Glutamatergic neuron (in vitro differentiated cells): ENCODE measurements at regions not wholly inside any gene's neighbourhood (a gene's known extent, or its start where the extent isn't known, plus 50 kb on each side); places are given as distances from the start of the nearest gene placed in this dataset.

Experiments used
- DNase-seq: peaks from one replicate; pipeline ENCODE4 v3.0.0; 2022
- H3K27ac Mint-ChIP-seq: one replicate; pipeline ENCODE4 v1.8.0; 2020; ENCODE audit warnings: mild to moderate bottlenecking, mixed read lengths, inconsistent platforms; ENCODE audit not compliant: unreplicated experiment
- H3K27me3 Mint-ChIP-seq: one replicate; pipeline ENCODE4 v1.8.0; 2020; ENCODE audit warnings: mild to moderate bottlenecking, moderate library complexity, mixed read lengths, inconsistent platforms; ENCODE audit not compliant: unreplicated experiment
- H3K36me3 Mint-ChIP-seq: one replicate; pipeline ENCODE4 v1.8.0; 2020; ENCODE audit warnings: mild to moderate bottlenecking, mixed read lengths, inconsistent platforms; ENCODE audit not compliant: unreplicated experiment
- H3K4me1 Mint-ChIP-seq: one replicate; pipeline ENCODE4 v1.8.0; 2020; ENCODE audit warnings: mild to moderate bottlenecking, low read depth, mixed read lengths, inconsistent platforms; ENCODE audit not compliant: unreplicated experiment
- H3K4me3 Mint-ChIP-seq: one replicate; pipeline ENCODE4 v1.8.0; 2020; ENCODE audit warnings: mild to moderate bottlenecking, mixed read lengths, inconsistent platforms; ENCODE audit not compliant: unreplicated experiment
- H3K9me3 Mint-ChIP-seq: one replicate; pipeline ENCODE4 v1.8.0; 2020; ENCODE audit warnings: mild to moderate bottlenecking, moderate library complexity, mixed read lengths, inconsistent platforms; ENCODE audit not compliant: unreplicated experiment
- CTCF ChIP-seq: fragments of 200-600 bp; sonication (generic); IDR thresholded peaks from one replicate; pipeline ENCODE4 v1.5.0; 2021; ENCODE audit not compliant: partially characterized antibody, unreplicated experiment

GRCh38 chr3:22620498-22620897 lies 582.6 kb upstream of the UBE2E2 start:
- DNase-seq: no peak
- H3K27ac Mint-ChIP-seq: no peak overlapping the region
- no peak for TF ChIP-seq CTCF
- no peaks in the 10 kb centered on the region for H3K9me3 Mint-ChIP-seq
- H3K4me1 Mint-ChIP-seq: no peaks in the 10 kb centered on the region
- peaks cover under 1% of the 10 kb centered on the region for H3K27me3 Mint-ChIP-seq
- H3K36me3 Mint-ChIP-seq: no peaks in the 10 kb centered on the region
- H3K4me3 Mint-ChIP-seq: no peak overlapping the region

- H3K27ac Mint-ChIP-seq: no peak overlapping the region
- H3K27me3 Mint-ChIP-seq: peaks cover 2% of the 10 kb centered on the region
- H3K4me3 Mint-ChIP-seq: no peak overlapping the region
- no peak for TF ChIP-seq CTCF
- no peaks in the 10 kb centered on the region for H3K9me3 Mint-ChIP-seq
- no peaks in the 10 kb centered on the region for H3K36me3 Mint-ChIP-seq
- DNase-seq: no peak
- no peaks in the 10 kb centered on the region for H3K4me1 Mint-ChIP-seq
Measured at GRCh38 chr3:22621205-22621809, 581.8 kb upstream of the UBE2E2 start.

GRCh38 chr3:22627993-22628499 lies 575.1 kb upstream of the UBE2E2 start:
- H3K4me3 Mint-ChIP-seq: no peak overlapping the region
- H3K9me3 Mint-ChIP-seq: no peaks in the 10 kb centered on the region
- no peak overlapping the region for H3K27ac Mint-ChIP-seq
- H3K4me1 Mint-ChIP-seq: peaks cover 1% of the 10 kb centered on the region
- no peaks in the 10 kb centered on the region for H3K36me3 Mint-ChIP-seq
- peaks cover 2% of the 10 kb centered on the region for H3K27me3 Mint-ChIP-seq
- DNase-seq: no peak
- TF ChIP-seq CTCF: no peak

- peaks cover 1% of the 10 kb centered on the region for H3K4me1 Mint-ChIP-seq
- no peaks in the 10 kb centered on the region for H3K9me3 Mint-ChIP-seq
Measured at GRCh38 chr3:22632536-22632935, 570.6 kb upstream of the UBE2E2 start.

GRCh38 chr3:22634433-22634832 lies 568.7 kb upstream of the UBE2E2 start:
- Mint-ChIP-seq H3K27me3 (no peaks in the 10 kb centered on the region), H3K36me3 (no peaks in the 10 kb centered on the region), H3K27ac (no peak overlapping the region), H3K4me1 (peaks cover 1% of the 10 kb centered on the region), H3K4me3 (no peak overlapping the region), H3K9me3 (no peaks in the 10 kb centered on the region)
- TF ChIP-seq CTCF: no peak
- DNase-seq: no peak

More at GRCh38 chr3:22632536-22632935, 570.6 kb upstream of the UBE2E2 start:
- Mint-ChIP-seq H3K36me3 (no peaks in the 10 kb centered on the region), H3K27me3 (no peaks in the 10 kb centered on the region), H3K4me3 (no peak overlapping the region), H3K27ac (no peak overlapping the region)
- no peak for DNase-seq
- no peak for TF ChIP-seq CTCF
